ENCODE measurements at regions not wholly inside any gene's neighbourhood (a gene's known extent, or its start where the extent isn't known, plus 50 kb on each side); places are given as distances from the start of the nearest gene placed in this dataset.

DNA sequence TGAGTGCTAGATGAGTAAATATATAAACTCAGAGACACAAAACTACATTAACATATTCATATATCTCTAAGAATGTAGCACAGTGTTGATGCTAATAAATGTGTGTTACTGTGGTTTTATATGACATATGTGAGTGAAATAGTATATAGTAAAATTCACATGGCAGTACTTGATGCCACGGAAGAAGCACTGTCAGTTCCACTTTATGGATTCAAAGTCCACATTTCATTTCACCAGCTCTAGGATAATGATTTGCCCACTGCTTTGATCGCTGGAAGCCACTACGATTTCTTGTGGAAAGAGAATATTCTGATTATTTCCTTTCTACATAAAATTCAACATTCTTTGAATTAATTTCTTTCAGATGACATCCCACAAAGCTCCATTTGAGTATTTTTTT lies 181.2 kb downstream of the GBA3 start:
- BruUV-seq (replicated peaks), result no TSS peak
- ATAC-seq, result no peak
- no peaks in the 10 kb centered on the region for H3K4me1 ChIP-seq (replicated peaks in 1 of 2; ENCODE audit: control insufficient read depth in 2 of 2, insufficient read depth in 2 of 2, low read length in 2 of 2)
- H4K20me1 ChIP-seq (replicated peaks; ENCODE audit: control insufficient read depth, insufficient read depth, low read length), result no peaks in the 10 kb centered on the region
- no peak overlapping the region for H3K9ac ChIP-seq (ENCODE audit: insufficient read depth in 1 of 2, low read depth in 2 of 2, low read length in 2 of 2)
- H3K4me2 ChIP-seq (ENCODE audit: insufficient read depth, low read length), result no peak overlapping the region
- H3K79me2 ChIP-seq (ENCODE audit: control insufficient read depth, insufficient read depth, low read length), result no peaks in the 10 kb centered on the region
- no peaks in the 10 kb centered on the region for H3K27me3 ChIP-seq (ENCODE audit: control insufficient read depth in 2 of 2, insufficient read depth in 2 of 2, low read length in 2 of 2)
- H3K9me3 ChIP-seq (replicated peaks; ENCODE audit: control insufficient read depth, insufficient read depth, low read depth, low read length), result no peaks in the 10 kb centered on the region
- intact Hi-C loops (cut with micrococcal nuclease), result no loop called here
- H3K36me3 ChIP-seq (ENCODE audit: control insufficient read depth, insufficient read depth, low read length), result no peaks in the 10 kb centered on the region
- 2% methylated on average over 3 of the region's 3 CpGs for WGBS (ENCODE audit: insufficient coverage, low coverage, missing lambda C conversion rate)
- FAIRE-seq, result no peak
- no peak for TF ChIP-seq TBP (optimal IDR thresholded peaks at IDR 0.05; ENCODE audit: low read depth, low read length)
- TF ChIP-seq SIX5 (IDR thresholded peaks at IDR 0.05; ENCODE audit: borderline replicate concordance in 1 of 2, insufficient read depth in 1 of 2, low read depth in 1 of 2, low read length in 2 of 2), result no peak
- TF ChIP-seq ZNF778 (CRISPR knock-in tag; IDR thresholded peaks at IDR 0.05), result no peak
- no peak overlapping the region for H3K27ac ChIP-seq (ENCODE audit: extremely low read depth, low read depth, low read length)
- no peaks in the 10 kb centered on the region for H3K9me1 ChIP-seq (ENCODE audit: control insufficient read depth, insufficient read depth, low read length)
- ChIA-PET CTCF (ENCODE audit: low intra/inter-chr PET ratio) (no interaction called here), POLR2A (no interaction called here)
- no peak for DNase-seq (ENCODE audit: extremely low read depth in 1 of 4, low spot score in 3 of 4)
- in situ Hi-C loops (cut with MboI), result no loop called here
- no peak overlapping the region for H3K4me3 ChIP-seq
- H2AFZ ChIP-seq (ENCODE audit: low read depth, low read length), result no peak overlapping the region

DNA sequence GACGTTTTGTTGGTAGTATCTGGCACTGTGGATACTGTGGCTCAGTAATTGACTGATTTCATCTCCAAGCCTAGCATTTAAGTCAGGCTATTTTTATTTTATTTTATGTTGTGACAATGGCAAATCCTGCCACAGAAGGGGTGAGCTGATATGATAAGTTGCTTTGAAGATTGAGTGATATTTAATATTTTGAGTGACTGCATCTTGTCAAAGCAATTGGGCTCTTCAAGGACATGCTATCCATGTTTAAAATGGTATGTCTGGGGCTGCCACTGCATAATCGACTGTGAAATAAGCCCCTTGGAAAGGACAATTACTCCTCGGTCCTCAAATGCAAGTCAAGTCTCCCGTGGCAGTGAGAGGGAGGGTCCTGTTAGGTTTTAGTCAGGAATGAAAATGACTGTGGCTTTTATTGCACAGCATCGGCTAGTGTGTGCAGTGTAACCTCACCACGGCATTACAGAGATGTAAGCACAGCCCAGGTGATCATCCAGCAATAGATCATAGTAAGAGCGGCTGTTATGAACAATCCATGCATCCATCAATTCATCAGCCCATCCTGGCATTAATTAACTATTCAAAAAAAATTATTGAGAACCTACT lies 178.2 kb downstream of the GBA3 start:
- no peak overlapping the region for H3K4me3 ChIP-seq
- FAIRE-seq (no peak), DNase-seq (ENCODE audit: extremely low read depth in 1 of 4, low spot score in 3 of 4) (no peak), ATAC-seq (no peak)
- no peak overlapping the region for H3K4me2 ChIP-seq (ENCODE audit: insufficient read depth, low read length)
- H2AFZ ChIP-seq (ENCODE audit: low read depth, low read length), result no peak overlapping the region
- no peaks in the 10 kb centered on the region for H3K4me1 ChIP-seq (replicated peaks in 1 of 2; ENCODE audit: control insufficient read depth in 2 of 2, insufficient read depth in 2 of 2, low read length in 2 of 2)
- H3K79me2 ChIP-seq (ENCODE audit: control insufficient read depth, insufficient read depth, low read length), result no peaks in the 10 kb centered on the region
- 0% methylated on average over 6 of the region's 7 CpGs for WGBS (ENCODE audit: insufficient coverage, low coverage, missing lambda C conversion rate)
- no peaks in the 10 kb centered on the region for H3K36me3 ChIP-seq (ENCODE audit: control insufficient read depth, insufficient read depth, low read length)
- H3K9me3 ChIP-seq (replicated peaks; ENCODE audit: control insufficient read depth, insufficient read depth, low read depth, low read length), result no peaks in the 10 kb centered on the region
- no peak overlapping the region for H3K27ac ChIP-seq (ENCODE audit: extremely low read depth, low read depth, low read length)
- H3K9ac ChIP-seq (ENCODE audit: insufficient read depth in 1 of 2, low read depth in 2 of 2, low read length in 2 of 2), result no peak overlapping the region
- BruUV-seq (replicated peaks), result no TSS peak
- in situ Hi-C loops (cut with MboI) (no loop called here), intact Hi-C loops (cut with micrococcal nuclease) (no loop called here)
- ChIA-PET POLR2A (interaction anchor here (0.5 kb wide), 1 partner anchor 47 kb away, joined by 3 read pairs; no protein-coding TSS in a partner anchor), CTCF (ENCODE audit: low intra/inter-chr PET ratio) (no interaction called here)
- H3K9me1 ChIP-seq (ENCODE audit: control insufficient read depth, insufficient read depth, low read length), result no peaks in the 10 kb centered on the region
- H3K27me3 ChIP-seq (ENCODE audit: control insufficient read depth in 2 of 2, insufficient read depth in 2 of 2, low read length in 2 of 2), result no peaks in the 10 kb centered on the region
- H4K20me1 ChIP-seq (replicated peaks; ENCODE audit: control insufficient read depth, insufficient read depth, low read length), result no peaks in the 10 kb centered on the region
- TF ChIP-seq, protein P1, sequence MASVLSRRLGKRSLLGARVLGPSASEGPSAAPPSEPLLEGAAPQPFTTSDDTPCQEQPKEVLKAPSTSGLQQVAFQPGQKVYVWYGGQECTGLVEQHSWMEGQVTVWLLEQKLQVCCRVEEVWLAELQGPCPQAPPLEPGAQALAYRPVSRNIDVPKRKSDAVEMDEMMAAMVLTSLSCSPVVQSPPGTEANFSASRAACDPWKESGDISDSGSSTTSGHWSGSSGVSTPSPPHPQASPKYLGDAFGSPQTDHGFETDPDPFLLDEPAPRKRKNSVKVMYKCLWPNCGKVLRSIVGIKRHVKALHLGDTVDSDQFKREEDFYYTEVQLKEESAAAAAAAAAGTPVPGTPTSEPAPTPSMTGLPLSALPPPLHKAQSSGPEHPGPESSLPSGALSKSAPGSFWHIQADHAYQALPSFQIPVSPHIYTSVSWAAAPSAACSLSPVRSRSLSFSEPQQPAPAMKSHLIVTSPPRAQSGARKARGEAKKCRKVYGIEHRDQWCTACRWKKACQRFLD (CRISPR knock-in tag; IDR thresholded peaks at IDR 0.05), result no peak
- no peak for TF ChIP-seq TAF7 (tag; IDR thresholded peaks at IDR 0.05)
- no peak for TF ChIP-seq BDP1 (IDR thresholded peaks at IDR 0.05; ENCODE audit: insufficient read depth, insufficient read length)
- TF ChIP-seq ZNF175 (CRISPR knock-in tag; IDR thresholded peaks at IDR 0.05; ENCODE audit: low read depth), result no peak
- no peak for TF ChIP-seq ZNF133 (CRISPR knock-in tag; IDR thresholded peaks at IDR 0.05)
- no peak for TF ChIP-seq HDGF (IDR thresholded peaks at IDR 0.05)
- TF ChIP-seq MBD1 (CRISPR knock-in tag; IDR thresholded peaks at IDR 0.05), result no peak
- no peak for TF ChIP-seq C11orf30 (IDR thresholded peaks at IDR 0.05; ENCODE audit: low read depth)
- TF ChIP-seq MCM5 (IDR thresholded peaks at IDR 0.05; ENCODE audit: low read depth), result no peak
- TF ChIP-seq TEAD1 (CRISPR knock-in tag; IDR thresholded peaks at IDR 0.05), result no peak

Measured in K562 (cell line).